IMR-90 (cell line): ENCODE measurements at regions not wholly inside any gene's neighbourhood (a gene's known extent, or its start where the extent isn't known, plus 50 kb on each side); places are given as distances from the start of the nearest gene placed in this dataset.

Experiments used
- ATAC-seq: fragments of 200-7000 bp; cut with Tn5 transposase; 2 replicates; pipeline ENCODE4 v1.9.1; 2020; ENCODE audit warnings: low read depth, mild to moderate bottlenecking, moderate library complexity
- BruUV-seq: library from RNA; stranded (reverse); fragments of 400-500 nt; replicated peaks from 2 replicates; lab custom pipeline; 2021; lab: Mats Ljungman, UMichigan
- CTCF ChIA-PET: fragments of 300-600 bp; formaldehyde crosslinking; extraction: SDS; loops from one replicate; lab custom pipeline; 2021; ENCODE audit warnings: antibody characterized with exemption; lab: Yijun Ruan, JAX
- POLR2A ChIA-PET: fragments of 300-600 bp; sonication (Branson Sonifier 250); formaldehyde crosslinking; loops from one replicate; lab custom pipeline; 2022; ENCODE audit warnings: antibody characterized with exemption; ENCODE audit not compliant: unreplicated experiment; lab: Charles Lee
- DNase-seq: peaks from one replicate; pipeline ENCODE4 v3.0.0; 2013
- H2AFZ ChIP-seq: replicated peaks from 2 replicates; pipeline ENCODE3; 2013; ENCODE audit warnings: low read length, mild to moderate bottlenecking; ENCODE audit not compliant: poor library complexity
- H2AK5ac ChIP-seq: 2 replicates; pipeline ENCODE4 v1.6.1; 2013; ENCODE audit warnings: low read depth, low read length, inconsistent platforms
- H2AK9ac ChIP-seq: replicated peaks from 2 replicates; pipeline ENCODE3; 2013; ENCODE audit warnings: mild to moderate bottlenecking, low read depth, low read length, moderate library complexity; ENCODE audit not compliant: poor library complexity
- H2BK120ac ChIP-seq: 2 replicates; pipeline ENCODE4 v1.6.1; 2013; ENCODE audit warnings: low read depth, low read length, inconsistent platforms
- H2BK15ac ChIP-seq: 3 replicates; pipeline ENCODE4 v1.6.1; 2013; ENCODE audit warnings: low read depth, low read length, inconsistent platforms
- H2BK20ac ChIP-seq: 2 replicates; pipeline ENCODE4 v1.6.1; 2013; ENCODE audit warnings: low read depth, mild to moderate bottlenecking, inconsistent platforms, low read length, moderate library complexity
- H2BK5ac ChIP-seq: 2 replicates; pipeline ENCODE4 v1.6.1; 2013; ENCODE audit warnings: mild to moderate bottlenecking, low read depth, low read length, inconsistent platforms; ENCODE audit not compliant: poor library complexity, severe bottlenecking
- H3K14ac ChIP-seq: replicated peaks from 2 replicates; pipeline ENCODE4 v1.6.1; 2013; ENCODE audit warnings: low read depth, low read length, inconsistent platforms
- H3K18ac ChIP-seq: 2 replicates; pipeline ENCODE4 v1.6.1; 2013; ENCODE audit warnings: low read depth, low read length, control low read depth
- H3K23ac ChIP-seq: 2 replicates; pipeline ENCODE4 v1.6.1; 2013; ENCODE audit warnings: low read depth, low read length, inconsistent platforms
- H3K27ac ChIP-seq: 2 replicates; pipeline ENCODE4 v1.5.1; 2013; ENCODE audit warnings: mild to moderate bottlenecking, control low read depth, low read length; ENCODE audit not compliant: insufficient read depth
- H3K27me3 ChIP-seq: 2 replicates; pipeline ENCODE4 v1.6.1; 2013; ENCODE audit warnings: low read length; ENCODE audit not compliant: control insufficient read depth, insufficient read depth
- H3K36me3 ChIP-seq: 2 replicates; pipeline ENCODE4 v1.6.1; 2013; ENCODE audit warnings: low read length, mixed read lengths; ENCODE audit not compliant: control insufficient read depth, insufficient read depth
- H3K4ac ChIP-seq: 2 replicates; pipeline ENCODE4 v1.6.1; 2013; ENCODE audit warnings: low read depth, low read length, inconsistent platforms
- H3K4me1 ChIP-seq: 2 replicates; pipeline ENCODE4 v1.6.1; 2013; ENCODE audit warnings: low read length, mixed read lengths; ENCODE audit not compliant: control insufficient read depth, insufficient read depth
- H3K4me2 ChIP-seq: 2 replicates; pipeline ENCODE4 v1.6.1; 2013; ENCODE audit warnings: low read depth, mild to moderate bottlenecking, control low read depth, low read length, moderate library complexity
- H3K4me3 ChIP-seq: 2 replicates; pipeline ENCODE4 v1.5.1; 2013; ENCODE audit warnings: low read depth, mild to moderate bottlenecking, control low read depth, low read length, moderate library complexity; ENCODE audit not compliant: insufficient read depth
- H3K56ac ChIP-seq: 2 replicates; pipeline ENCODE4 v1.6.1; 2013; ENCODE audit warnings: low read length, inconsistent platforms; ENCODE audit not compliant: insufficient read depth; ENCODE audit errors: extremely low read depth
- H3K79me1 ChIP-seq, 2 experiments: 2 replicates each; pipeline ENCODE4 v1.6.1; 2013; ENCODE audit warnings: low read length in 2 of 2, inconsistent platforms in 1 of 2, low read depth in 1 of 2
- H3K9ac ChIP-seq: 2 replicates; pipeline ENCODE4 v1.6.1; 2013; ENCODE audit warnings: low read depth, low read length, control low read depth
- H3K9me1 ChIP-seq: 2 replicates; pipeline ENCODE4 v1.6.1; 2013; ENCODE audit warnings: low read length, inconsistent platforms; ENCODE audit not compliant: insufficient read depth
- H3K9me3 ChIP-seq: 2 replicates; pipeline ENCODE4 v1.6.1; 2013; ENCODE audit warnings: low read length; ENCODE audit not compliant: control insufficient read depth, insufficient read depth
- H4K20me1 ChIP-seq: 2 replicates; pipeline ENCODE4 v1.6.1; 2013; ENCODE audit warnings: low read length, inconsistent platforms; ENCODE audit not compliant: insufficient read depth
- H4K5ac ChIP-seq: 2 replicates; pipeline ENCODE4 v1.6.1; 2013; ENCODE audit warnings: mild to moderate bottlenecking, low read depth, low read length, control low read depth
- H4K8ac ChIP-seq, 2 experiments: 2 replicates each; pipeline ENCODE4 v1.6.1; 2013; ENCODE audit warnings: low read depth in 2 of 2, low read length in 2 of 2, control low read depth in 1 of 2, inconsistent platforms in 1 of 2
- H4K91ac ChIP-seq: 2 replicates; pipeline ENCODE4 v1.6.1; 2013; ENCODE audit warnings: low read depth, low read length, inconsistent platforms; ENCODE audit not compliant: insufficient read depth
- BHLHE40 ChIP-seq: fragments of 150-350 bp; IDR thresholded peaks from 2 replicates; pipeline ENCODE4 v1.6.1; 2016; ENCODE audit warnings: mild to moderate bottlenecking, low read depth, low read length
- CEBPB ChIP-seq: IDR thresholded peaks from 2 replicates; pipeline ENCODE4 v1.6.1; 2012; ENCODE audit warnings: low read depth, low read length, improper control_type of control experiment
- CHD1 ChIP-seq: IDR thresholded peaks from 2 replicates; pipeline ENCODE4 v1.6.1; 2012; ENCODE audit warnings: low read depth, low read length, improper control_type of control experiment
- FOS ChIP-seq: fragments of 150-350 bp; IDR thresholded peaks from 2 replicates; pipeline ENCODE4 v1.6.1; 2016; ENCODE audit warnings: low read depth, low read length
- MAZ ChIP-seq: IDR thresholded peaks from 2 replicates; pipeline ENCODE4 v1.6.1; 2012; ENCODE audit warnings: low read depth, mild to moderate bottlenecking, low read length, improper control_type of control experiment, moderate library complexity, borderline replicate concordance
- MXI1 ChIP-seq: IDR thresholded peaks from 2 replicates; pipeline ENCODE4 v1.6.1; 2012; ENCODE audit warnings: low read depth, mild to moderate bottlenecking, low read length, moderate library complexity, borderline replicate concordance
- NFE2L2 ChIP-seq: fragments of 150-350 bp; IDR thresholded peaks from 2 replicates; pipeline ENCODE4 v1.6.1; 2016; ENCODE audit warnings: low read depth, mild to moderate bottlenecking, low read length
- POLR2A ChIP-seq: IDR thresholded peaks from 2 replicates; pipeline ENCODE4 v1.6.1; 2012; ENCODE audit warnings: mild to moderate bottlenecking, low read depth, low read length
- RAD21 ChIP-seq: IDR thresholded peaks from 2 replicates; pipeline ENCODE4 v1.6.1; 2012; ENCODE audit warnings: low read length, improper control_type of control experiment
- RCOR1 ChIP-seq: IDR thresholded peaks from 2 replicates; pipeline ENCODE4 v1.6.1; 2012; ENCODE audit warnings: mild to moderate bottlenecking, low read length, improper control_type of control experiment; ENCODE audit not compliant: insufficient replicate concordance
- RFX5 ChIP-seq: IDR thresholded peaks from 2 replicates; pipeline ENCODE4 v1.8.0; 2012; ENCODE audit warnings: low read depth, mild to moderate bottlenecking, low read length, moderate library complexity
- SMC3 ChIP-seq: fragments of 150-350 bp; IDR thresholded peaks from 2 replicates; pipeline ENCODE4 v1.6.1; 2016; ENCODE audit warnings: low read depth, mild to moderate bottlenecking, antibody characterized with exemption, low read length, moderate library complexity
- WGBS, 2 experiments: methylation state at CpG; one replicate each; pipeline versions ENCODE4 v1.1.5 to v1.1.7; 2013; ENCODE audit warnings: missing lambda C conversion rate in 2 of 2; ENCODE audit not compliant: insufficient read length in 1 of 2; ENCODE audit errors: extremely low coverage in 2 of 2; 5-methylcytosine and 5-hydroxymethylcytosine counted together
- dilution Hi-C: fragments of 300-500 bp; cut with HindIII; formaldehyde crosslinking; loops from one replicate; pipeline ENCODE4 v1.14.3; 2018; ENCODE audit warnings: low sequenced_read_pairs; ENCODE audit not compliant: unreplicated experiment
- in situ Hi-C: fragments of 300-500 bp; cut with MboI; formaldehyde crosslinking; loops from 3 replicates; pipeline ENCODE4 v1.14.3; 2019; ENCODE audit warnings: low sequenced_read_pairs, inconsistent platforms, mixed read lengths
- intact Hi-C: fragments of 100-400 bp; cut with micrococcal nuclease; formaldehyde crosslinking; loops from 2 replicates; pipeline ENCODE4 v1.10.0; 2022
- TF ChIP-seq, protein P1 (sequence below): fragments of 150-350 bp; IDR thresholded peaks from 2 replicates; pipeline ENCODE4 v1.6.1; 2016; ENCODE audit warnings: low read depth, mild to moderate bottlenecking, low read length, moderate library complexity, borderline replicate concordance
- TF ChIP-seq, protein P2 (sequence below): fragments of 150-350 bp; IDR thresholded peaks from 2 replicates; pipeline ENCODE4 v1.6.1; 2017; ENCODE audit warnings: mild to moderate bottlenecking, antibody characterized with exemption, low read length, low read depth
- TF ChIP-seq, protein P3 (sequence below): conservative IDR thresholded peaks from 2 replicates; pipeline ENCODE4 v1.5.1; 2012; ENCODE audit warnings: mild to moderate bottlenecking, low read depth, low read length, improper control_type of control experiment

DNA sequence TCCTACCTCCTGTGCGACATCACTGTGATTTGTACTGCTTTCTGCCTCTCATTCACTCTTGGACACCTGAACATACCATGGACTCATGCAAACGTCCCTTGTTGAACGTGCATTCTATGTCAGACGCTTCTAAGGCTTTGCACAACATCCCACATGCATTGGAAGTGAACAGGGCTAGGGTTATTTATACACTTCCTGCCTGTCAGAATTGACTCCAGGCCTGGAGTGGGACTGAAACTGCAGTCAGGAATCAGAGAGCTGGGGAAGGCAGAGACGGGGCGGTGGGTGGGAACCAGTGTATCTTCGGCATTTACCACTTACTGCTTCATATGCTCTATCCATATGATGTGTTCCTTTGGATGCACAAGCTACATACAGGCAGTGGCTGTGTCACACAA, 81.4 kb upstream of the GALNT2 start:
- Histone ChIP-seq H3K79me1 (no peaks in the 10 kb centered on the region), H2BK20ac (no peak overlapping the region), H2BK120ac (no peak overlapping the region), H3K4me3 (no peak overlapping the region), H4K5ac (no peak overlapping the region), H3K27me3 (peaks cover 4% of the 10 kb centered on the region), H3K18ac (no peak overlapping the region), H3K36me3 (no peaks in the 10 kb centered on the region), H2AK9ac (no peak overlapping the region), H2AFZ (no peak overlapping the region), H3K27ac (no peak overlapping the region), H2BK5ac (no peak overlapping the region), H3K23ac (no peak overlapping the region), H3K4me2 (no peak overlapping the region), H3K56ac (no peak overlapping the region), H3K9ac (no peak overlapping the region), H3K4ac (no peak overlapping the region), H3K4me1 (no peaks in the 10 kb centered on the region), H2BK15ac (no peak overlapping the region), H4K8ac (no peak overlapping the region), H3K14ac (no peak overlapping the region), H3K9me1 (no peaks in the 10 kb centered on the region), H4K91ac (no peak overlapping the region), H4K20me1 (no peaks in the 10 kb centered on the region), H2AK5ac (no peak overlapping the region), H3K9me3 (no peaks in the 10 kb centered on the region)
- 86% methylated on average over 1 of the region's 7 CpGs; no CpG with 5 or more reads in 1 of the 2 experiments for WGBS, 2 experiments
- no TSS peak for BruUV-seq
- ChIA-PET POLR2A (no interaction called here), CTCF (no interaction called here)
- intact Hi-C loops (no loop called here), dilution Hi-C loops (no loop called here), in situ Hi-C loops (no loop called here)
- no peak for DNase-seq
- TF ChIP-seq CEBPB (no peak), MAZ (no peak), CHD1 (no peak), FOS (no peak), RFX5 (no peak), NFE2L2 (no peak), POLR2A (no peak), SMC3 (no peak), RAD21 (no peak), BHLHE40 (no peak), RCOR1 (no peak), MXI1 (no peak)
- TF ChIP-seq, protein P1, sequence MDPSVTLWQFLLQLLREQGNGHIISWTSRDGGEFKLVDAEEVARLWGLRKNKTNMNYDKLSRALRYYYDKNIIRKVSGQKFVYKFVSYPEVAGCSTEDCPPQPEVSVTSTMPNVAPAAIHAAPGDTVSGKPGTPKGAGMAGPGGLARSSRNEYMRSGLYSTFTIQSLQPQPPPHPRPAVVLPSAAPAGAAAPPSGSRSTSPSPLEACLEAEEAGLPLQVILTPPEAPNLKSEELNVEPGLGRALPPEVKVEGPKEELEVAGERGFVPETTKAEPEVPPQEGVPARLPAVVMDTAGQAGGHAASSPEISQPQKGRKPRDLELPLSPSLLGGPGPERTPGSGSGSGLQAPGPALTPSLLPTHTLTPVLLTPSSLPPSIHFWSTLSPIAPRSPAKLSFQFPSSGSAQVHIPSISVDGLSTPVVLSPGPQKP = no peak
- TF ChIP-seq, protein P2, sequence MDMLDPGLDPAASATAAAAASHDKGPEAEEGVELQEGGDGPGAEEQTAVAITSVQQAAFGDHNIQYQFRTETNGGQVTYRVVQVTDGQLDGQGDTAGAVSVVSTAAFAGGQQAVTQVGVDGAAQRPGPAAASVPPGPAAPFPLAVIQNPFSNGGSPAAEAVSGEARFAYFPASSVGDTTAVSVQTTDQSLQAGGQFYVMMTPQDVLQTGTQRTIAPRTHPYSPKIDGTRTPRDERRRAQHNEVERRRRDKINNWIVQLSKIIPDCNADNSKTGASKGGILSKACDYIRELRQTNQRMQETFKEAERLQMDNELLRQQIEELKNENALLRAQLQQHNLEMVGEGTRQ = no peak
- TF ChIP-seq, protein P3, sequence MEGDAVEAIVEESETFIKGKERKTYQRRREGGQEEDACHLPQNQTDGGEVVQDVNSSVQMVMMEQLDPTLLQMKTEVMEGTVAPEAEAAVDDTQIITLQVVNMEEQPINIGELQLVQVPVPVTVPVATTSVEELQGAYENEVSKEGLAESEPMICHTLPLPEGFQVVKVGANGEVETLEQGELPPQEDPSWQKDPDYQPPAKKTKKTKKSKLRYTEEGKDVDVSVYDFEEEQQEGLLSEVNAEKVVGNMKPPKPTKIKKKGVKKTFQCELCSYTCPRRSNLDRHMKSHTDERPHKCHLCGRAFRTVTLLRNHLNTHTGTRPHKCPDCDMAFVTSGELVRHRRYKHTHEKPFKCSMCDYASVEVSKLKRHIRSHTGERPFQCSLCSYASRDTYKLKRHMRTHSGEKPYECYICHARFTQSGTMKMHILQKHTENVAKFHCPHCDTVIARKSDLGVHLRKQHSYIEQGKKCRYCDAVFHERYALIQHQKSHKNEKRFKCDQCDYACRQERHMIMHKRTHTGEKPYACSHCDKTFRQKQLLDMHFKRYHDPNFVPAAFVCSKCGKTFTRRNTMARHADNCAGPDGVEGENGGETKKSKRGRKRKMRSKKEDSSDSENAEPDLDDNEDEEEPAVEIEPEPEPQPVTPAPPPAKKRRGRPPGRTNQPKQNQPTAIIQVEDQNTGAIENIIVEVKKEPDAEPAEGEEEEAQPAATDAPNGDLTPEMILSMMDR = no peak
- no peak for ATAC-seq
